CD14-positive monocyte (primary cell): ENCODE measurements at regions not wholly inside any gene's neighbourhood (a gene's known extent, or its start where the extent isn't known, plus 50 kb on each side); places are given as distances from the start of the nearest gene placed in this dataset.

Experiments
- DNase-seq, 3 donors: peaks; one replicate each; pipeline ENCODE4 v3.0.0-alpha.2; 2011 to 2022
- H2AFZ ChIP-seq: 2 replicates; pipeline ENCODE4 v1.6.0; 2012; ENCODE audit warnings: mild to moderate bottlenecking, low read depth, low read length, inconsistent platforms; ENCODE audit not compliant: insufficient read depth, poor library complexity, severe bottlenecking
- H3K27ac ChIP-seq, 2 donors: 1 replicate in 1 of 2; 2 replicates in 1 of 2; pipeline ENCODE4 v1.5.1; 2012 to 2013; ENCODE audit warnings: low read length in 2 of 2, control low read depth in 1 of 2, inconsistent platforms in 1 of 2, low read depth in 1 of 2, mild to moderate bottlenecking in 1 of 2
- H3K27me3 ChIP-seq, 2 donors: one replicate each; pipeline versions ENCODE4 v1.6.0 to v1.6.1; 2011 to 2013; ENCODE audit warnings: low read length in 2 of 2; ENCODE audit not compliant: control insufficient read depth in 2 of 2, insufficient read depth in 2 of 2
- H3K36me3 ChIP-seq, 2 donors: replicated peaks in 1 of 2; 1 replicate in 1 of 2; 2 replicates in 1 of 2; pipeline versions ENCODE4 v1.5.1 to v1.6.1; 2012 to 2013; ENCODE audit warnings: low read length in 2 of 2, control low read depth in 1 of 2, inconsistent platforms in 1 of 2, mild to moderate bottlenecking in 1 of 2; ENCODE audit not compliant: insufficient read depth in 2 of 2, control insufficient read depth in 1 of 2
- H3K4me1 ChIP-seq, 2 donors: 1 replicate in 1 of 2; 2 replicates in 1 of 2; pipeline versions ENCODE4 v1.5.1 to v1.6.1; 2012 to 2013; ENCODE audit warnings: low read length in 2 of 2, control low read depth in 1 of 2, inconsistent platforms in 1 of 2, mild to moderate bottlenecking in 1 of 2, moderate library complexity in 1 of 2; ENCODE audit not compliant: insufficient read depth in 2 of 2, control insufficient read depth in 1 of 2
- H3K4me2 ChIP-seq: replicated peaks from 2 replicates; pipeline ENCODE3; 2012; ENCODE audit warnings: low read length, moderate library complexity, mild to moderate bottlenecking; ENCODE audit not compliant: poor library complexity, severe bottlenecking; ENCODE audit errors: extremely low read depth
- H3K4me3 ChIP-seq, 3 experiments: fragments of 200-600 bp in 1 of 3; sonication (generic) in 1 of 3; replicated peaks in 1 of 3; 1 replicate in 2 of 3; 2 replicates in 1 of 3; pipeline ENCODE4 v1.5.1; 2011 to 2013; ENCODE audit warnings: low read length in 3 of 3, mild to moderate bottlenecking in 3 of 3, control low read depth in 2 of 3, low read depth in 2 of 3, inconsistent platforms in 1 of 3, moderate library complexity in 1 of 3
- H3K79me2 ChIP-seq: 2 replicates; pipeline ENCODE4 v1.6.0; 2012; ENCODE audit warnings: mild to moderate bottlenecking, control low read depth, inconsistent platforms, low read length, moderate library complexity; ENCODE audit not compliant: insufficient read depth
- H3K9ac ChIP-seq: 2 replicates; pipeline ENCODE4 v1.6.0; 2017; ENCODE audit warnings: low read length, mild to moderate bottlenecking; ENCODE audit not compliant: insufficient read depth, poor library complexity, severe bottlenecking
- H3K9me3 ChIP-seq, 2 donors: replicated peaks in 1 of 2; 1 replicate in 1 of 2; 2 replicates in 1 of 2; pipeline versions ENCODE4 v1.5.1 to v1.6.1; 2012 to 2013; ENCODE audit warnings: low read length in 2 of 2, control low read depth in 1 of 2; ENCODE audit not compliant: control insufficient read depth in 1 of 2, insufficient read depth in 1 of 2
- H4K20me1 ChIP-seq: 2 replicates; pipeline ENCODE4 v1.6.0; 2012; ENCODE audit warnings: mild to moderate bottlenecking, low read length, control low read depth, moderate library complexity; ENCODE audit not compliant: insufficient read depth
- H3K27ac Mint-ChIP-seq, 7 donors: one replicate each; pipeline ENCODE4 v1.8.0; 2020; ENCODE audit warnings: mild to moderate bottlenecking in 7 of 7, mixed read lengths in 7 of 7, moderate library complexity in 6 of 7, inconsistent platforms in 2 of 7
- H3K27me3 Mint-ChIP-seq, 3 donors: one replicate each; pipeline ENCODE4 v1.8.0; 2021 to 2022; ENCODE audit warnings: low read depth in 3 of 3, mild to moderate bottlenecking in 3 of 3, mixed read lengths in 3 of 3, moderate library complexity in 3 of 3, inconsistent platforms in 1 of 3
- H3K36me3 Mint-ChIP-seq, 2 donors: one replicate each; pipeline ENCODE4 v1.8.0; 2020; ENCODE audit warnings: mixed read lengths in 2 of 2, inconsistent platforms in 1 of 2, mild to moderate bottlenecking in 1 of 2
- H3K4me1 Mint-ChIP-seq: one replicate; pipeline ENCODE4 v1.8.0; 2020; ENCODE audit warnings: mild to moderate bottlenecking, mixed read lengths
- H3K4me3 Mint-ChIP-seq, 2 donors: one replicate each; pipeline ENCODE4 v1.8.0; 2020; ENCODE audit warnings: mild to moderate bottlenecking in 2 of 2, mixed read lengths in 2 of 2, moderate library complexity in 1 of 2
- H3K9me3 Mint-ChIP-seq, 7 donors: one replicate each; pipeline ENCODE4 v1.8.0; 2020 to 2022; ENCODE audit warnings: mixed read lengths in 7 of 7, mild to moderate bottlenecking in 6 of 7, moderate library complexity in 6 of 7, inconsistent platforms in 2 of 7
- WGBS: methylation state at CpG from one replicate; pipeline ENCODE4 v1.1.5; 2013; ENCODE audit warnings: missing lambda C conversion rate; ENCODE audit not compliant: insufficient coverage; 5-methylcytosine and 5-hydroxymethylcytosine counted together
- intact Hi-C, 2 donors: fragments of 100-400 bp; cut with micrococcal nuclease; formaldehyde crosslinking; loops; one replicate each; pipeline versions ENCODE4 v1.15.0 to v1.15.1; 2023
- TF ChIP-seq, protein P1 (sequence below): fragments of 200-600 bp; IDR thresholded peaks from one replicate; pipeline ENCODE4 v1.8.0; 2022; ENCODE audit warnings: antibody characterized with exemption, mild to moderate bottlenecking

DNA sequence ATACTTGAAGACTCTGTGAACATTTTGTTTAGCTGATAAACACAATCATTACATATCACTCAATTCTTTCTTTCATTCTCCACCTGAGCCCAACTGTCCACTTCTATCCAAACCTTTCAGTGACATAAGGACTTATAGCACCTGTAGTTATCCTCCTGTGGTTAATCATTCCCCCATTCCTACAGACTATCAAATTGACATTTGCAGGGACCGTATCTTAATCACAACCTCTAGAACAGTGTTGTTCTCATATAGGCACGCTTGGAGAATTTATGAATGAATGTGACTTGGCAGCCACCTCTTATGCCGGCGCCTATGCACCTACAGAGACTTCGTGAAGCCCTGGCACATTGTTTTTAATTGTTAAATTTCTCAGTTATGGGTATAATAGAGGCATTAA, 83.9 kb upstream of the CXADR start:
- H4K20me1 ChIP-seq, result no peaks in the 10 kb centered on the region
- H3K9me3 Mint-ChIP-seq, result peaks cover 0 to 9% (median 2%) of the 10 kb centered on the region in 7 donors
- TF ChIP-seq, protein P1, sequence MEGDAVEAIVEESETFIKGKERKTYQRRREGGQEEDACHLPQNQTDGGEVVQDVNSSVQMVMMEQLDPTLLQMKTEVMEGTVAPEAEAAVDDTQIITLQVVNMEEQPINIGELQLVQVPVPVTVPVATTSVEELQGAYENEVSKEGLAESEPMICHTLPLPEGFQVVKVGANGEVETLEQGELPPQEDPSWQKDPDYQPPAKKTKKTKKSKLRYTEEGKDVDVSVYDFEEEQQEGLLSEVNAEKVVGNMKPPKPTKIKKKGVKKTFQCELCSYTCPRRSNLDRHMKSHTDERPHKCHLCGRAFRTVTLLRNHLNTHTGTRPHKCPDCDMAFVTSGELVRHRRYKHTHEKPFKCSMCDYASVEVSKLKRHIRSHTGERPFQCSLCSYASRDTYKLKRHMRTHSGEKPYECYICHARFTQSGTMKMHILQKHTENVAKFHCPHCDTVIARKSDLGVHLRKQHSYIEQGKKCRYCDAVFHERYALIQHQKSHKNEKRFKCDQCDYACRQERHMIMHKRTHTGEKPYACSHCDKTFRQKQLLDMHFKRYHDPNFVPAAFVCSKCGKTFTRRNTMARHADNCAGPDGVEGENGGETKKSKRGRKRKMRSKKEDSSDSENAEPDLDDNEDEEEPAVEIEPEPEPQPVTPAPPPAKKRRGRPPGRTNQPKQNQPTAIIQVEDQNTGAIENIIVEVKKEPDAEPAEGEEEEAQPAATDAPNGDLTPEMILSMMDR, result no peak
- H3K27me3 ChIP-seq, result no peaks in the 10 kb centered on the region
- no peak overlapping the region for H3K4me3 Mint-ChIP-seq
- no peaks in the 10 kb centered on the region for H3K9me3 ChIP-seq
- H3K4me1 ChIP-seq, result no peaks in the 10 kb centered on the region
- no peak overlapping the region for H3K9ac ChIP-seq
- peaks cover 0 to 1% (median 1%) of the 10 kb centered on the region in 3 donors for H3K27me3 Mint-ChIP-seq
- no peaks in the 10 kb centered on the region for H3K79me2 ChIP-seq
- no peak overlapping the region for H3K4me2 ChIP-seq
- H3K4me3 ChIP-seq, result no peak overlapping the region
- no peaks in the 10 kb centered on the region for H3K36me3 ChIP-seq
- no peak for DNase-seq
- no peak overlapping the region for H3K27ac ChIP-seq
- H3K4me1 Mint-ChIP-seq, result no peaks in the 10 kb centered on the region
- no peak overlapping the region for H2AFZ ChIP-seq
- no CpG with 5 or more reads among the region's 5 CpGs for WGBS
- intact Hi-C loops, result no loop called here
- no peak overlapping the region for H3K27ac Mint-ChIP-seq
- no peaks in the 10 kb centered on the region for H3K36me3 Mint-ChIP-seq

DNA sequence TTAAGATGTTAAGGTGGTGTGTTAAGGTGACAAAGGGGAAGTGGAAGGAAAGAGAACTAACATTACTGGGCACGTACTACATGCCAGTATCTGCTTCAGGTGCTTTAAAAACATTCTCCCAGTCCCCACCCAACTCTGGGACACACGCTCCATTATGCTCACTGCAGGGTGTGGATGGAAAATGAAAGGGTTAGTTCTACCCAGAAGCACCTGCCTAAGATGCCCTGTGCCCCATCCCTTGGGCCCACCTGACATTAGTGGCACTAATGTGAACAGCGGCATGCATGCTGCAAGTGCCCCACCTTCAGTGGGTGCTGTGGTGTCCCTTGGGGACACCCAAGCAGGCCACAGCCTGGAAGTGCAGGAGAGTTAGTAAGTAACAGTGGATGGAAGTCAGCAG, 82.9 kb upstream of the CXADR start:
- WGBS, result 100% methylated on average over 1 of the region's 3 CpGs
- Mint-ChIP-seq H3K4me3 (no peak overlapping the region), H3K27me3 (peaks cover 0 to 1% (median 0%) of the 10 kb centered on the region in 3 donors), H3K4me1 (no peaks in the 10 kb centered on the region), H3K27ac (no peak overlapping the region), H3K36me3 (no peaks in the 10 kb centered on the region), H3K9me3 (peaks cover 0 to 9% (median 1%) of the 10 kb centered on the region in 7 donors)
- no peak for DNase-seq
- Histone ChIP-seq H3K9me3 (no peaks in the 10 kb centered on the region), H3K27me3 (no peaks in the 10 kb centered on the region), H3K4me3 (no peak overlapping the region), H3K27ac (no peak overlapping the region), H3K9ac (no peak overlapping the region), H3K36me3 (no peaks in the 10 kb centered on the region), H3K4me1 (no peaks in the 10 kb centered on the region), H3K79me2 (no peaks in the 10 kb centered on the region), H4K20me1 (no peaks in the 10 kb centered on the region), H3K4me2 (no peak overlapping the region), H2AFZ (no peak overlapping the region)
- intact Hi-C loops, result no loop called here
- TF ChIP-seq, protein P1, result no peak
